K562 (cell line): ENCODE measurements at regions not wholly inside any gene's neighbourhood (a gene's known extent, or its start where the extent isn't known, plus 50 kb on each side); places are given as distances from the start of the nearest gene placed in this dataset.

ENCODE experiments used
- ATAC-seq: fragments of 200-7000 bp; cut with Tn5 transposase; 3 replicates; pipeline ENCODE4 v1.9.1; 2020; ENCODE audit warnings: moderate library complexity
- BruUV-seq: library from RNA; stranded (reverse); fragments of 400-500 nt; replicated peaks from 2 replicates; lab custom pipeline; 2021; lab: Mats Ljungman, UMichigan
- CTCF ChIA-PET: fragments of 300-600 bp; formaldehyde crosslinking; extraction: SDS; loops from one replicate; lab custom pipeline; 2021; ENCODE audit warnings: low intra/inter-chr PET ratio; lab: Yijun Ruan, JAX
- POLR2A ChIA-PET: fragments of 300-600, 350-650 bp; sonication (Branson Sonifier 250); formaldehyde crosslinking; extraction: SDS; loops from one replicate; lab custom pipeline; 2021; ENCODE audit warnings: antibody characterized with exemption, inconsistent platforms; lab: Yijun Ruan, JAX
- DNase-seq, 4 experiments: peaks; one replicate each; pipeline versions ENCODE4 v3.0.0 to v3.0.0-alpha.2; 2011 to 2018; ENCODE audit warnings: low spot score in 3 of 4, mixed read lengths in 3 of 4; ENCODE audit errors: extremely low read depth in 1 of 4
- FAIRE-seq: peaks from 2 replicates; lab custom pipeline; 2011; peaks lifted over from hg19 to GRCh38; lab: Jason Lieb, UNC
- H2AFZ ChIP-seq: 2 replicates; pipeline ENCODE4 v1.6.0; 2011; ENCODE audit warnings: low read depth, low read length, control low read depth, inconsistent platforms
- H3K27ac ChIP-seq: fragments of 200-600 bp; 3 replicates; pipeline ENCODE4 v1.8.0; 2011; ENCODE audit warnings: low read depth, mild to moderate bottlenecking, control low read depth, inconsistent platforms, low read length, moderate library complexity, mixed read lengths; ENCODE audit errors: extremely low read depth
- H3K27me3 ChIP-seq, 2 experiments: fragments of 300-600 bp in 1 of 2; 2 replicates in 1 of 2; 3 replicates in 1 of 2; pipeline versions ENCODE4 v1.6.0 to v1.8.0; 2011; ENCODE audit warnings: inconsistent platforms in 2 of 2, low read length in 2 of 2, mild to moderate bottlenecking in 1 of 2, mixed read lengths in 1 of 2, moderate library complexity in 1 of 2; ENCODE audit not compliant: control insufficient read depth in 2 of 2, insufficient read depth in 2 of 2
- H3K36me3 ChIP-seq: fragments of 300-600 bp; 3 replicates; pipeline ENCODE4 v1.8.0; 2011; ENCODE audit warnings: mild to moderate bottlenecking, low read length, inconsistent platforms; ENCODE audit not compliant: control insufficient read depth, insufficient read depth
- H3K4me1 ChIP-seq, 2 experiments: fragments of 200-600 bp in 1 of 2; replicated peaks in 1 of 2; 2 replicates in 1 of 2; 3 replicates in 1 of 2; pipeline versions ENCODE4 v1.5.1 to v1.8.0; 2011; ENCODE audit warnings: inconsistent platforms in 2 of 2, low read length in 2 of 2, mild to moderate bottlenecking in 1 of 2, mixed read lengths in 1 of 2, moderate library complexity in 1 of 2; ENCODE audit not compliant: control insufficient read depth in 2 of 2, insufficient read depth in 2 of 2
- H3K4me2 ChIP-seq: 2 replicates; pipeline ENCODE4 v1.6.1; 2011; ENCODE audit warnings: low read length, control low read depth, inconsistent platforms, mixed read lengths; ENCODE audit not compliant: insufficient read depth
- H3K4me3 ChIP-seq: fragments of 200-600 bp; sonication (generic), shearing (Covaris generic); 2 replicates; pipeline ENCODE4 v1.5.1; 2016; ENCODE audit warnings: control low read depth, inconsistent platforms
- H3K79me2 ChIP-seq: fragments of 200-600 bp; 3 replicates; pipeline ENCODE4 v1.8.0; 2011; ENCODE audit warnings: low read length, inconsistent platforms; ENCODE audit not compliant: control insufficient read depth, insufficient read depth
- H3K9ac ChIP-seq, 2 experiments: 2 replicates each; pipeline versions ENCODE4 v1.6.0 to v1.6.1; 2011; ENCODE audit warnings: low read depth in 2 of 2, low read length in 2 of 2, control low read depth in 1 of 2, inconsistent platforms in 1 of 2, mild to moderate bottlenecking in 1 of 2, mixed read lengths in 1 of 2; ENCODE audit not compliant: insufficient read depth in 1 of 2
- H3K9me1 ChIP-seq: one replicate; pipeline ENCODE4 v1.6.0; 2011; ENCODE audit warnings: inconsistent platforms, mild to moderate bottlenecking, low read length, moderate library complexity; ENCODE audit not compliant: control insufficient read depth, insufficient read depth
- H3K9me3 ChIP-seq: replicated peaks from 2 replicates; pipeline ENCODE4 v1.5.1; 2011; ENCODE audit warnings: low read depth, low read length, inconsistent platforms; ENCODE audit not compliant: control insufficient read depth, insufficient read depth
- H4K20me1 ChIP-seq: replicated peaks from 2 replicates; pipeline ENCODE4 v1.6.1; 2011; ENCODE audit warnings: low read length, inconsistent platforms, mixed read lengths; ENCODE audit not compliant: control insufficient read depth, insufficient read depth
- ARID3A ChIP-seq: IDR thresholded peaks from 2 replicates; pipeline ENCODE4 v1.6.1; 2012; ENCODE audit warnings: low read depth, low read length, improper control_type of control experiment, borderline replicate concordance
- CHD4 ChIP-seq: fragments of 200-600 bp; sonication (generic); IDR thresholded peaks from 3 replicates; pipeline ENCODE4 v1.6.1; 2012; ENCODE audit warnings: low read depth, mild to moderate bottlenecking, mixed read lengths, low read length, inconsistent platforms; ENCODE audit not compliant: insufficient read depth, insufficient replicate concordance, poor library complexity, severe bottlenecking
- EHMT2 ChIP-seq: fragments of 450-650 bp; IDR thresholded peaks from 2 replicates; pipeline ENCODE4 v1.6.1; 2018; ENCODE audit warnings: antibody characterized with exemption
- GTF2F1 ChIP-seq: IDR thresholded peaks from 2 replicates; pipeline ENCODE4 v1.6.1; 2011; ENCODE audit warnings: low read depth, low read length, improper control_type of control experiment
- PBX2 ChIP-seq, 2 experiments: IDR thresholded peaks in 1 of 2; conservative IDR thresholded peaks in 1 of 2; 2 replicates each; pipeline ENCODE4 v1.6.1; 2016; ENCODE audit warnings: low read depth in 2 of 2, mild to moderate bottlenecking in 1 of 2, missing compliant biosample characterization in 1 of 2, missing genetic modification characterization in 1 of 2, moderate library complexity in 1 of 2
- ZFP30 ChIP-seq: fragments of 250-450 bp; sonication (Bioruptor Pico); IDR thresholded peaks from 2 replicates; pipeline ENCODE4 v1.8.0; 2022; ENCODE audit warnings: moderate library complexity, mild to moderate bottlenecking, inconsistent platforms, borderline replicate concordance
- ZNF184 ChIP-seq: sonication (generic); formaldehyde crosslinking; IDR thresholded peaks from 2 replicates; pipeline ENCODE4 v1.5.0; 2020; ENCODE audit warnings: missing genetic modification reagents
- ZNF197 ChIP-seq: fragments of 200-800 bp; sonication (Bioruptor generic); IDR thresholded peaks from 2 replicates; pipeline ENCODE4 v1.6.1; 2016; ENCODE audit warnings: low read depth, missing genetic modification characterization, missing compliant biosample characterization
- in situ Hi-C: fragments of 300-500 bp; cut with MboI; formaldehyde crosslinking; loops from 4 replicates; pipeline ENCODE4 v1.15.0; 2018; ENCODE audit warnings: inconsistent platforms, mixed read lengths
- intact Hi-C: fragments of 100-400 bp; cut with micrococcal nuclease; formaldehyde crosslinking; loops from 2 replicates; pipeline ENCODE4 v1.14.2; 2022

- TF ChIP-seq ZNF184 (CRISPR knock-in tag), result no peak
- TF ChIP-seq ARID3A, result no peak
- TF ChIP-seq EHMT2, result no peak
- TF ChIP-seq CHD4, result no peak
- no peak for TF ChIP-seq ZNF197 (CRISPR knock-in tag)
- no peak for TF ChIP-seq PBX2 (CRISPR knock-in tag; IDR thresholded peaks at IDR 0.05; ENCODE audit: low read depth)
- TF ChIP-seq PBX2 (tag; conservative IDR thresholded peaks at IDR 0.05; ENCODE audit: low read depth), result no peak
- TF ChIP-seq GTF2F1, result no peak
- no peak for TF ChIP-seq ZFP30 (CRISPR knock-in tag)
- H3K4me2 ChIP-seq, result no peak overlapping the region
- POLR2A ChIA-PET, result no interaction called here
- CTCF ChIA-PET, result no interaction called here
- H3K9me1 ChIP-seq, result no peaks in the 10 kb centered on the region
- no peak overlapping the region for H3K9ac ChIP-seq
- H3K9me3 ChIP-seq, result no peaks in the 10 kb centered on the region
- intact Hi-C loops, result no loop called here
- H2AFZ ChIP-seq, result no peak overlapping the region
- no peaks in the 10 kb centered on the region for H3K27me3 ChIP-seq
- no peak overlapping the region for H3K27ac ChIP-seq
- H3K4me1 ChIP-seq, result no peaks in the 10 kb centered on the region
- H3K79me2 ChIP-seq, result no peaks in the 10 kb centered on the region
- in situ Hi-C loops, result no loop called here
- no peaks in the 10 kb centered on the region for H4K20me1 ChIP-seq
- ATAC-seq (no peak), DNase-seq (no peak), FAIRE-seq (no peak)
- BruUV-seq, result no TSS peak
- no peak overlapping the region for H3K4me3 ChIP-seq
- H3K36me3 ChIP-seq, result no peaks in the 10 kb centered on the region
These were observed 1171.8 kb downstream of the AMY1C start for GRCh38 chr1:104921525-104921924.
